ENCODE measurements at regions not wholly inside any gene's neighbourhood (a gene's known extent, or its start where the extent isn't known, plus 50 kb on each side); places are given as distances from the start of the nearest gene placed in this dataset.

- no peak for TF ChIP-seq POLR2AphosphoS5 (IDR thresholded peaks at IDR 0.05)
- TF ChIP-seq CTCF (IDR thresholded peaks at IDR 0.05), result no peak
Observed at GRCh38 chr3:4907050-4907449, 72.2 kb upstream of the BHLHE40 start.
